HG02678 (cell line): ENCODE measurements at regions not wholly inside any gene's neighbourhood (a gene's known extent, or its start where the extent isn't known, plus 50 kb on each side); places are given as distances from the start of the nearest gene placed in this dataset.

Source experiments
- ATAC-seq: cut with Tn5 transposase; IDR thresholded peaks from one replicate; pipeline ENCODE4 v1.9.1; 2021; ENCODE audit warnings: mild to moderate bottlenecking, moderate library complexity; ENCODE audit not compliant: unreplicated experiment

GRCh38 chr6:14361956-14362587, 244.5 kb downstream of the CD83 start:
- ATAC-seq = no peak

- no peak for ATAC-seq
These were observed 246.8 kb downstream of the CD83 start for GRCh38 chr6:14364370-14364769.

- ATAC-seq = no peak
These were observed 247.8 kb downstream of the CD83 start for GRCh38 chr6:14365393-14365792.

GRCh38 chr6:14366315-14366714, 248.7 kb downstream of the CD83 start:
- no peak for ATAC-seq

- ATAC-seq = no peak
These were observed 249.3 kb downstream of the CD83 start for GRCh38 chr6:14366872-14367271.

- no peak for ATAC-seq
These were observed 249.7 kb downstream of the CD83 start for GRCh38 chr6:14367296-14367695.

- ATAC-seq = no peak
These were observed 252.1 kb downstream of the CD83 start for GRCh38 chr6:14369717-14370116.

- no peak for ATAC-seq
These were observed 254.0 kb downstream of the CD83 start for GRCh38 chr6:14371530-14371929.

GRCh38 chr6:14372734-14373489, 255.3 kb downstream of the CD83 start:
- ATAC-seq = no peak

- ATAC-seq = no peak
These were observed 256.3 kb downstream of the CD83 start for GRCh38 chr6:14373648-14374437.

- no peak for ATAC-seq
These were observed 258.4 kb downstream of the CD83 start for GRCh38 chr6:14375930-14376329.

GRCh38 chr6:14379568-14379967, 262.0 kb downstream of the CD83 start:
- no peak for ATAC-seq

GRCh38 chr6:14380086-14380820, 262.7 kb downstream of the CD83 start:
- ATAC-seq = no peak

- no peak for ATAC-seq
These were observed 263.6 kb downstream of the CD83 start for GRCh38 chr6:14380901-14381828.

GRCh38 chr6:14381829-14382677, 264.5 kb downstream of the CD83 start:
- no peak for ATAC-seq

GRCh38 chr6:14382678-14383236, 265.2 kb downstream of the CD83 start:
- no peak for ATAC-seq

- no peak for ATAC-seq
These were observed 266.0 kb downstream of the CD83 start for GRCh38 chr6:14383393-14384174.
